CMK (cell line): ENCODE measurements at regions not wholly inside any gene's neighbourhood (a gene's known extent, or its start where the extent isn't known, plus 50 kb on each side); places are given as distances from the start of the nearest gene placed in this dataset.

Experiments used
- DNase-seq: peaks from one replicate; pipeline ENCODE4 v3.0.0-alpha.2; 2010; ENCODE audit warnings: low read depth

GRCh38 chr5:99004960-99005359, 76.2 kb upstream of the CHD1 start:
- no peak for DNase-seq

GRCh38 chr5:99000876-99001275, 72.1 kb upstream of the CHD1 start:
- no peak for DNase-seq

GRCh38 chr5:99000221-99000620, 71.4 kb upstream of the CHD1 start:
- DNase-seq = no peak

GRCh38 chr5:98999631-99000030, 70.8 kb upstream of the CHD1 start:
- DNase-seq = no peak

- DNase-seq = no peak
Measured at GRCh38 chr5:98997000-98997399, 68.2 kb upstream of the CHD1 start.

- no peak for DNase-seq
Measured at GRCh38 chr5:98994611-98995010, 65.8 kb upstream of the CHD1 start.

GRCh38 chr5:98993512-98993911, 64.7 kb upstream of the CHD1 start:
- no peak for DNase-seq

- no peak for DNase-seq
Measured at GRCh38 chr5:98992552-98992951, 63.7 kb upstream of the CHD1 start.

- DNase-seq = peak; percentile 29
Measured at GRCh38 chr5:98989727-98990126, 60.9 kb upstream of the CHD1 start.

- no peak for DNase-seq
Measured at GRCh38 chr5:98986587-98986986, 57.8 kb upstream of the CHD1 start.

- DNase-seq = no peak
Measured at GRCh38 chr5:98982880-98983279, 54.1 kb upstream of the CHD1 start.
